ENCODE measurements at regions not wholly inside any gene's neighbourhood (a gene's known extent, or its start where the extent isn't known, plus 50 kb on each side); places are given as distances from the start of the nearest gene placed in this dataset.

- no peak for TF ChIP-seq CTCF (IDR thresholded peaks at IDR 0.05; ENCODE audit: poor library complexity, severe bottlenecking)
- TF ChIP-seq POLR2AphosphoS5 (IDR thresholded peaks at IDR 0.05): no peak
- no peak for TF ChIP-seq EP300 (conservative IDR thresholded peaks at IDR 0.05; ENCODE audit: poor library complexity, severe bottlenecking)
- no peak for TF ChIP-seq EZH2 (IDR thresholded peaks at IDR 0.05; ENCODE audit: borderline replicate concordance, insufficient read depth, low read length, poor library complexity, severe bottlenecking)
Measured at GRCh38 chr7:94080551-94080950, 76.4 kb upstream of the BET1 start.
